Retinal pigment epithelial cell (primary cell): ENCODE measurements at regions not wholly inside any gene's neighbourhood (a gene's known extent, or its start where the extent isn't known, plus 50 kb on each side); places are given as distances from the start of the nearest gene placed in this dataset.

Experiments
- DNase-seq: peaks from one replicate; pipeline ENCODE4 v3.0.0-alpha.2; 2010; ENCODE audit warnings: low read depth
- H3K4me3 ChIP-seq: 2 replicates; pipeline ENCODE4 v1.5.1; 2011; ENCODE audit warnings: mild to moderate bottlenecking, low read length, control low read depth, moderate library complexity
- TF ChIP-seq, protein P1 (sequence below): conservative IDR thresholded peaks from 2 replicates; pipeline ENCODE4 v1.5.1; 2011; ENCODE audit warnings: low read depth, low read length, control low read depth, inconsistent platforms

DNA sequence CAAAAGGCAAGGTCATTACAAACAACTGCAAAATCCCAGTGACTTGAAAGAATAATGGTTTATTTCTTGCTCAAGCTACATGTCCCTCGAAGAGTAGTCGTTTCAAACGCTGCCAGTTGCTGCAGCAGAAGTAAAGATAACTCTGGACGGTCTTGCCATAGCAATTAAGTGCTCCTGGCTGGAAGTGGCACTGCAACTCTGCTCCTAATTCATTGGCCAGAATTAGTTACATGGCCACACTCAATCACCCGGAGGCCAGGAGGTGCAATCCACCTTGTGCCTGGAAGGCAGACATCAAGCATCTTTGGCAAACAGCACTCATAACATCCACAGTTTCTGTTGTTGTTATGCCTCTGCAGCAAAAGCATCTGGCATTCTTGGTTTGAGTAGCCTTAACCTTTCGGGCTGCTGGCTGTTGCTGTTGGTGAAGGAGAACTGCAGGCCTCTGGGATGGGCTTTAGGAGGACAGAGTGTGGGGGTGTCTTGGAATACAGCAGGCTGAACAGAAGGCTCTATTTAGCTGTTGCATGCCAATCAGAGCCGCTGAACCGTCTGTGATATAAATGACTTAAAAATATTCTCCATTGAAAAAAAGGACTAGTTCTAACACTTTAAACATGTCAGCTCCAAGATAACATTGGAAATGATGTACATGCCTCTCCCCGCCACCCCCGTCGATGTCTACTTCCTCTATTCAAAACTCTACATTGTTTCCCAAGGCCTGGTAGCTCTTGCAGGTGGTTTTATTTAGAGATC, 123.5 kb upstream of the DYRK2 start:
- TF ChIP-seq, protein P1, sequence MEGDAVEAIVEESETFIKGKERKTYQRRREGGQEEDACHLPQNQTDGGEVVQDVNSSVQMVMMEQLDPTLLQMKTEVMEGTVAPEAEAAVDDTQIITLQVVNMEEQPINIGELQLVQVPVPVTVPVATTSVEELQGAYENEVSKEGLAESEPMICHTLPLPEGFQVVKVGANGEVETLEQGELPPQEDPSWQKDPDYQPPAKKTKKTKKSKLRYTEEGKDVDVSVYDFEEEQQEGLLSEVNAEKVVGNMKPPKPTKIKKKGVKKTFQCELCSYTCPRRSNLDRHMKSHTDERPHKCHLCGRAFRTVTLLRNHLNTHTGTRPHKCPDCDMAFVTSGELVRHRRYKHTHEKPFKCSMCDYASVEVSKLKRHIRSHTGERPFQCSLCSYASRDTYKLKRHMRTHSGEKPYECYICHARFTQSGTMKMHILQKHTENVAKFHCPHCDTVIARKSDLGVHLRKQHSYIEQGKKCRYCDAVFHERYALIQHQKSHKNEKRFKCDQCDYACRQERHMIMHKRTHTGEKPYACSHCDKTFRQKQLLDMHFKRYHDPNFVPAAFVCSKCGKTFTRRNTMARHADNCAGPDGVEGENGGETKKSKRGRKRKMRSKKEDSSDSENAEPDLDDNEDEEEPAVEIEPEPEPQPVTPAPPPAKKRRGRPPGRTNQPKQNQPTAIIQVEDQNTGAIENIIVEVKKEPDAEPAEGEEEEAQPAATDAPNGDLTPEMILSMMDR = no peak
- no peak for DNase-seq
- H3K4me3 ChIP-seq = no peak overlapping the region

DNA sequence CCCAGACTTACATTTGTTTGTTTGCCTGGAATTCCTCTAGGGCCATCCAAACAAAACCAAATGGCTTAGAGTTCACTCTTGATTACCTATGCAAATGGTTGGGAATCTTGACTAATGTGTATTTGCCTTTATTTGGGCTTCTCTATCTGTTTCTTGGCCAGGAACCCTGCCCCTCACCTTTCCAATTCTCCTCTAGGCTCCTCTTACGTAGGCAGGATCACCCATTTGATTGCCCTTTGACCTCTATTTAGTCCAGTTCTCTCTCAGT, 123.0 kb upstream of the DYRK2 start:
- DNase-seq = no peak
- no peak overlapping the region for H3K4me3 ChIP-seq
- TF ChIP-seq, protein P1 = no peak

DNA sequence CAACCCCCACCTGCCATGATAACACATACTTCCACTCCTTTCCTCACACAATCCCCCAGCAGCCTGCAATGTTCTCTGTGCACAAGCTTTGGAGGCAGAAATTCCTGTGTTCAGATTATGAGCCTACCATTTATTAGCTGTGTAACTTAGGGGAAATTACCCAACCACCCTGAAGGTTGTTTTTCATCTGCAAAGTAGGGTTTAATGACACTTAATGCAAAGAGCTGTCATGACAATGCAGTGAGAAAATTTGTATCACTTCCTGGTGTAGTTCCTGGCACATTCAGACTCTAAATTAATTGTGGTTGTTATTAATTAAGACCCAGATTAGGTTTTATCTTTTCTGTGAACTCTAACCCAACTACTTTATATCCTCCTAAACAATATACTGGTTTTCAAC, 122.4 kb upstream of the DYRK2 start:
- no peak overlapping the region for H3K4me3 ChIP-seq
- DNase-seq = no peak
- TF ChIP-seq, protein P1 = no peak

DNA sequence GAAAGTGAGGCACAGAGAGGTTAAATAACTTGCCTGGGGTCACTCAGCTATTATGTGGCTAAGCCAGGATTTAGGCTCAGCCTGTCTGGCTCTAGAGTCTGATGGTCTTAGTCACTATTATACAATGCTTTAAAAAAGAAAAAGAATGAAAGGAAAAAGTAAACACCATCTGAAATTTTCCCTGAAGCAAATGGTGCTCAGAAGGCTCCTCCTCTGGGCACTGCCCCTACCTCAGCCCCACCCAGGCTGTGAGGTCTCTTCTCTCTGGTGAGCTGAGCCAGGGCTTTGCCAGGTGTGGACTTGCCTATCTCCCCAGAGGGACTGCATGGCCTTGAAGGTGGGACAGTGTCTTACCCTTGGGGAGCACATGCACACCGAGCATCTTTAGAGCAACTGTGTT, 117.5 kb upstream of the DYRK2 start:
- DNase-seq = no peak
- TF ChIP-seq, protein P1 = no peak
- H3K4me3 ChIP-seq = no peak overlapping the region

DNA sequence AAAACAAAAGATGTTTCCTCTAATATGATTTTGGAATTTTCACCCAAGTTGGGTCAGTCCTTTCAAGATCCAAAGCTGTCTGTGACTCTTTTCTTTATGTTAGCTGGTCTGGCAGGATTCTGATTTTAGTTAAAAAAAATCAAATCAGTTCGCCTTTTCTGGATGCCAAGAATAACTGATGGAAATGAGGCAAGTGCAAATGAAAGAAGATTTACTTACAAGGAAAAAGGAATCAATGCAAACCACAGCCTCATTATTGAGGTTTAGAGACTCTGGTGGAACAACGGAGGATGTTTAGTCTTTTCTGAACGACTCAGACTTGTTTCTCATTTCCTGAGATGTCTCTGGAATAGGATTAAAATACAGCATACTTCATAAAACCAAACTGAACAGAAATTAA, 117.0 kb upstream of the DYRK2 start:
- TF ChIP-seq, protein P1 = no peak
- no peak overlapping the region for H3K4me3 ChIP-seq
- no peak for DNase-seq

DNA sequence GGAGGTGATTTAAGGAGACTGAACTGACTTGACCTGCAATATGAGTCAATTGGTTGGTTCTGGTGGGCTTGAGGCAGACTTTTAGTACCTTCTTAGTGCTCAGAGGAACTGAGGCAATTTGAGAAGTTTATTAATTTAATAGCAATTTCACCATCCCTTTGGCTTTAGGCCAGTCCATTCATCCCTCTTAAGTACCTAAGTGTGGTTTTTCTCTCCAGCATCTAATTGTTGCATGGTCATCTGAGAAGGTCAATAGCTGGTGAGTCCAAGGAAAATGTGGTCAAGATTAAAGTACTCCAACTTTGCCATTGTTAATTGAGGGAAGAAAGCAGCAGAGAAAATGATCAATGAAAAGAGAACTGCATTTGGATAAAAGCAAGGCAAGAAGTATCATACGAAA, 115.4 kb upstream of the DYRK2 start:
- DNase-seq = no peak
- no peak overlapping the region for H3K4me3 ChIP-seq
- TF ChIP-seq, protein P1 = no peak

DNA sequence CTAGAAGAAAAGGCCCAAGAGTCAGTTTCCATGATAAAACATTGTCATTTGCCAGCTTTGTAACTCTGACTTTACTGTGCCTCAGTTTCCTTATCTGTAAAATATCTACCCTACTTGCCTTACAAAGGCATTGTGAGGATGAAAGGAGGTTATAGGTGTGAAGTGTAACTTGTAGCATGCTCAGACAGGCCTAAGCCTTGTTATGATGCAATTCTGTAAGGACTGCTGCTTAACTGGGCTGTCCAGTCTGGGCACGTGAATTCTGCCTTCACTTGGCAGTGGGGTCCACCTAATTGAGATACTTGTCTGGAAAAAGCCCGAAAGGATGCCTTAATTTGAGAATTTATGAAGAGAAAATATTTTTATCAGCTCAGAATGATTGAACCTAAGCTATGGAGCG, 114.5 kb upstream of the DYRK2 start:
- no peak overlapping the region for H3K4me3 ChIP-seq
- no peak for DNase-seq
- TF ChIP-seq, protein P1 = no peak
